Endothelial cell of umbilical vein (primary cell): ENCODE measurements at regions not wholly inside any gene's neighbourhood (a gene's known extent, or its start where the extent isn't known, plus 50 kb on each side); places are given as distances from the start of the nearest gene placed in this dataset.

Source experiments
- BruUV-seq: library from RNA; stranded (reverse); fragments of 400-500 nt; replicated peaks from 2 replicates; lab custom pipeline; 2021; lab: Mats Ljungman, UMichigan
- CTCF ChIA-PET: fragments of 300-600, 350-600 bp; sonication (Branson Sonifier 250); formaldehyde crosslinking; loops from one replicate; lab custom pipeline; 2021; ENCODE audit warnings: antibody characterized with exemption, inconsistent platforms; lab: Charles Lee
- POLR2A ChIA-PET: fragments of 300-600, 350-600 bp; sonication (Branson Sonifier 250); formaldehyde crosslinking; loops from one replicate; lab custom pipeline; 2021; ENCODE audit warnings: antibody characterized with exemption, inconsistent platforms; lab: Charles Lee
- DNase-seq: peaks from one replicate; pipeline ENCODE4 v3.0.0-alpha.2; 2011; ENCODE audit warnings: low read depth, low spot score
- FAIRE-seq: peaks from 2 replicates; lab custom pipeline; 2011; peaks lifted over from hg19 to GRCh38; lab: Jason Lieb, UNC
- H2AFZ ChIP-seq: 2 replicates; pipeline ENCODE4 v1.6.0; 2012; ENCODE audit warnings: low read depth, low read length, control low read depth, inconsistent platforms
- H3K27ac ChIP-seq: 2 replicates; pipeline ENCODE4 v1.5.1; 2011; ENCODE audit warnings: low read depth, mild to moderate bottlenecking, control low read depth, low read length, moderate library complexity; ENCODE audit not compliant: insufficient read depth
- H3K27me3 ChIP-seq, 2 experiments: 2 replicates each; pipeline versions ENCODE4 v1.6.0 to v1.6.1; 2011; ENCODE audit warnings: low read length in 2 of 2, mixed read lengths in 1 of 2; ENCODE audit not compliant: control insufficient read depth in 2 of 2, insufficient read depth in 2 of 2
- H3K36me3 ChIP-seq, 2 experiments: 2 replicates in 1 of 2; 3 replicates in 1 of 2; pipeline ENCODE4 v1.5.1; 2011; ENCODE audit warnings: low read length in 2 of 2, mild to moderate bottlenecking in 1 of 2, moderate library complexity in 1 of 2; ENCODE audit not compliant: control insufficient read depth in 2 of 2, insufficient read depth in 2 of 2; ENCODE audit errors: extremely low read depth in 1 of 2
- H3K4me1 ChIP-seq: 3 replicates; pipeline ENCODE4 v1.5.1; 2011; ENCODE audit warnings: mild to moderate bottlenecking, low read length; ENCODE audit not compliant: control insufficient read depth, insufficient read depth; ENCODE audit errors: extremely low read depth
- H3K4me2 ChIP-seq: 2 replicates; pipeline ENCODE4 v1.6.1; 2011; ENCODE audit warnings: low read length, control low read depth, mixed read lengths; ENCODE audit not compliant: insufficient read depth
- H3K4me3 ChIP-seq, 3 experiments: fragments of 200-600 bp in 1 of 3; sonication (generic), shearing (Covaris generic) in 1 of 3; replicated peaks in 1 of 3; 2 replicates each; pipeline ENCODE4 v1.5.1; 2011 to 2016; ENCODE audit warnings: control low read depth in 3 of 3, low read length in 3 of 3, mild to moderate bottlenecking in 2 of 3, inconsistent platforms in 1 of 3, low read depth in 1 of 3, moderate library complexity in 1 of 3; ENCODE audit not compliant: insufficient read depth in 1 of 3
- H3K79me2 ChIP-seq: 2 replicates; pipeline ENCODE4 v1.6.0; 2012; ENCODE audit warnings: low read length, inconsistent platforms; ENCODE audit not compliant: control insufficient read depth, insufficient read depth
- H3K9ac ChIP-seq: replicated peaks from 2 replicates; pipeline ENCODE3; 2011; ENCODE audit warnings: low read length, control low read depth; ENCODE audit not compliant: insufficient read depth; ENCODE audit errors: extremely low read depth
- H3K9me1 ChIP-seq: replicated peaks from 3 replicates; pipeline ENCODE4 v1.6.0; 2011; ENCODE audit warnings: mild to moderate bottlenecking, low read length; ENCODE audit not compliant: control insufficient read depth, insufficient read depth; ENCODE audit errors: extremely low read depth
- H3K9me3 ChIP-seq: replicated peaks from 2 replicates; pipeline ENCODE4 v1.5.1; 2012; ENCODE audit warnings: low read length, inconsistent platforms; ENCODE audit not compliant: control insufficient read depth, insufficient read depth
- H4K20me1 ChIP-seq: replicated peaks from 2 replicates; pipeline ENCODE3; 2011; ENCODE audit warnings: mild to moderate bottlenecking, low read length; ENCODE audit not compliant: control insufficient read depth, insufficient read depth; ENCODE audit errors: extremely low read depth
- CTCF ChIP-seq, 2 donors: IDR thresholded peaks; 1 replicate in 1 of 2; 2 replicates in 1 of 2; pipeline ENCODE4 v1.5.1; 2011; ENCODE audit warnings: low read length in 2 of 2, mild to moderate bottlenecking in 2 of 2, moderate library complexity in 2 of 2, control low read depth in 1 of 2, inconsistent platforms in 1 of 2, low read depth in 1 of 2; ENCODE audit not compliant: insufficient read depth in 1 of 2; ENCODE audit errors: extremely low read depth in 1 of 2
- EZH2 ChIP-seq: IDR thresholded peaks from 2 replicates; pipeline ENCODE4 v1.6.1; 2012; ENCODE audit warnings: borderline replicate concordance, low read depth, mild to moderate bottlenecking, moderate library complexity, low read length, inconsistent platforms; ENCODE audit not compliant: severe bottlenecking
- FOS ChIP-seq: IDR thresholded peaks from 2 replicates; pipeline ENCODE4 v1.6.1; 2011; ENCODE audit warnings: mild to moderate bottlenecking, low read length, moderate library complexity, borderline replicate concordance; ENCODE audit not compliant: insufficient read depth
- GATA2 ChIP-seq: IDR thresholded peaks from 2 replicates; pipeline ENCODE4 v1.7.0; 2011; ENCODE audit warnings: low read depth, mild to moderate bottlenecking, moderate library complexity, mixed read lengths, low read length; ENCODE audit not compliant: insufficient read length, insufficient read depth
- JUN ChIP-seq: IDR thresholded peaks from 2 replicates; pipeline ENCODE4 v1.6.1; 2011; ENCODE audit warnings: borderline replicate concordance, low read depth; ENCODE audit not compliant: insufficient read length, insufficient read depth
- MAX ChIP-seq: IDR thresholded peaks from 2 replicates; pipeline ENCODE4 v1.6.1; 2011; ENCODE audit not compliant: insufficient read depth, insufficient read length
- MYC ChIP-seq: IDR thresholded peaks from one replicate; pipeline ENCODE4 v1.6.1; 2011; ENCODE audit warnings: mild to moderate bottlenecking, low read depth, low read length
- POLR2A ChIP-seq: IDR thresholded peaks from 2 replicates; pipeline ENCODE4 v1.6.1; 2012; ENCODE audit warnings: low read depth, mild to moderate bottlenecking, control low read depth, low read length
- dilution Hi-C: fragments of 300-500 bp; cut with MboI; formaldehyde crosslinking; loops from one replicate; pipeline ENCODE4 v1.15.0; 2019; ENCODE audit warnings: low sequenced_read_pairs; ENCODE audit not compliant: extremely low pct_ligation_motif_present
- intact Hi-C: fragments of 100-400 bp; cut with micrococcal nuclease; formaldehyde crosslinking; loops from one replicate; pipeline ENCODE4 v1.10.0; 2022

GRCh38 chr13:97716746-97717145, 236.7 kb upstream of the IPO5 start:
- CTCF ChIA-PET, result interaction anchor here (1.3 kb wide), 1 partner anchor 28 kb away, joined by 3 read pairs; no protein-coding TSS in a partner anchor
- dilution Hi-C loops, result no loop called here

More at GRCh38 chr13:97716746-97717145, 236.7 kb upstream of the IPO5 start:
- H2AFZ ChIP-seq, result no peak overlapping the region
- DNase-seq, result no peak
- no peaks in the 10 kb centered on the region for H3K4me1 ChIP-seq
- H3K9me1 ChIP-seq, result no peaks in the 10 kb centered on the region
- H3K27me3 ChIP-seq, result no peaks in the 10 kb centered on the region
- no peaks in the 10 kb centered on the region for H3K9me3 ChIP-seq
- POLR2A ChIA-PET, result interaction anchor here (0.6 kb wide), 1 partner anchor 284 kb away, joined by 4 read pairs; no protein-coding TSS in a partner anchor
- TF ChIP-seq POLR2A, result no peak
- TF ChIP-seq MYC, result no peak
- TF ChIP-seq EZH2, result no peak
- no peak for TF ChIP-seq JUN
- TF ChIP-seq MAX, result no peak
- no peak for TF ChIP-seq CTCF (IDR thresholded peaks at IDR 0.05; ENCODE audit: extremely low read depth in 1 of 2, insufficient read depth in 1 of 2, low read depth in 1 of 2, low read length in 2 of 2)
- TF ChIP-seq GATA2, result no peak
- TF ChIP-seq FOS, result no peak
- H4K20me1 ChIP-seq, result no peaks in the 10 kb centered on the region
- H3K4me3 ChIP-seq, result no peak overlapping the region
- no peaks in the 10 kb centered on the region for H3K36me3 ChIP-seq
- no peak overlapping the region for H3K4me2 ChIP-seq
- no peak overlapping the region for H3K27ac ChIP-seq
- no peaks in the 10 kb centered on the region for H3K79me2 ChIP-seq
- H3K9ac ChIP-seq, result no peak overlapping the region
- FAIRE-seq, result no peak
- intact Hi-C loops, result no loop called here
- no TSS peak for BruUV-seq
